ENCODE measurements at regions not wholly inside any gene's neighbourhood (a gene's known extent, or its start where the extent isn't known, plus 50 kb on each side); places are given as distances from the start of the nearest gene placed in this dataset.
A peak's percentile ranks its signal among the peaks of the same experiment; 100 is the strongest.

- H3K4me3 ChIP-seq (ENCODE audit: low read depth, low read length), result no peak overlapping the region
- peak; percentile 66 for DNase-seq (ENCODE audit: low read depth)
- TF ChIP-seq CTCF (IDR thresholded peaks at IDR 0.05; ENCODE audit: control insufficient read depth, extremely low read depth, insufficient read depth), result no peak
These were observed 1971.7 kb downstream of the SUCLG1 start for GRCh38 chr2:82487354-82487753.

GRCh38 chr2:82485701-82486100, 1973.4 kb downstream of the SUCLG1 start:
- no peak overlapping the region for H3K4me3 ChIP-seq (ENCODE audit: low read depth, low read length)
- DNase-seq (ENCODE audit: low read depth), result no peak
- no peak for TF ChIP-seq CTCF (IDR thresholded peaks at IDR 0.05; ENCODE audit: control insufficient read depth, extremely low read depth, insufficient read depth)

GRCh38 chr2:82481207-82481606, 1977.9 kb downstream of the SUCLG1 start:
- no peak for DNase-seq (ENCODE audit: low read depth)
- H3K4me3 ChIP-seq (ENCODE audit: low read depth, low read length), result no peak overlapping the region
- TF ChIP-seq CTCF (IDR thresholded peaks at IDR 0.05; ENCODE audit: control insufficient read depth, extremely low read depth, insufficient read depth), result no peak

- H3K4me3 ChIP-seq (ENCODE audit: low read depth, low read length), result no peak overlapping the region
- TF ChIP-seq CTCF (IDR thresholded peaks at IDR 0.05; ENCODE audit: control insufficient read depth, extremely low read depth, insufficient read depth), result no peak
- DNase-seq (ENCODE audit: low read depth), result peak; percentile 11
These were observed 1980.4 kb downstream of the SUCLG1 start for GRCh38 chr2:82478641-82479040.

- no peak for DNase-seq (ENCODE audit: low read depth)
- no peak for TF ChIP-seq CTCF (IDR thresholded peaks at IDR 0.05; ENCODE audit: control insufficient read depth, extremely low read depth, insufficient read depth)
- no peak overlapping the region for H3K4me3 ChIP-seq (ENCODE audit: low read depth, low read length)
These were observed 1983.0 kb downstream of the SUCLG1 start for GRCh38 chr2:82476094-82476493.

- TF ChIP-seq CTCF (IDR thresholded peaks at IDR 0.05; ENCODE audit: control insufficient read depth, extremely low read depth, insufficient read depth), result no peak
- DNase-seq (ENCODE audit: low read depth), result no peak
- H3K4me3 ChIP-seq (ENCODE audit: low read depth, low read length), result no peak overlapping the region
These were observed 2030.8 kb downstream of the SUCLG1 start for GRCh38 chr2:82428251-82428650.

- H3K4me3 ChIP-seq (ENCODE audit: low read depth, low read length), result no peak overlapping the region
- no peak for DNase-seq (ENCODE audit: low read depth)
- no peak for TF ChIP-seq CTCF (IDR thresholded peaks at IDR 0.05; ENCODE audit: control insufficient read depth, extremely low read depth, insufficient read depth)
These were observed 2047.1 kb downstream of the SUCLG1 start for GRCh38 chr2:82412021-82412420.
